NCI-H446 treated with DMSO at 0.1 percent for 48 hours (cell line): ENCODE measurements at regions not wholly inside any gene's neighbourhood (a gene's known extent, or its start where the extent isn't known, plus 50 kb on each side); places are given as distances from the start of the nearest gene placed in this dataset.
"Not testable (repeated sequence)": the region's sequence is repeated elsewhere in the genome, so short reads cannot be mapped to it uniquely, and the experiment has no call there.

ENCODE experiments used
- DNase-seq: peaks from one replicate; lab custom pipeline; 2025; lab: John Stamatoyannopoulos, UW

- not testable (repeated sequence) for DNase-seq
Measured at GRCh38 chr5:38678697-38679096, 122.3 kb upstream of the LIFR start.

- DNase-seq: no peak
Measured at GRCh38 chr5:38680094-38680825, 123.8 kb upstream of the LIFR start.

GRCh38 chr5:38681029-38681706 is 124.7 kb upstream of the LIFR start:
- DNase-seq: no peak

GRCh38 chr5:38681966-38682365 is 125.5 kb upstream of the LIFR start:
- DNase-seq: no peak

- DNase-seq: no peak
Measured at GRCh38 chr5:38686658-38687057, 130.2 kb upstream of the LIFR start.

GRCh38 chr5:38692346-38692745 is 135.9 kb upstream of the LIFR start:
- no peak for DNase-seq

DNA sequence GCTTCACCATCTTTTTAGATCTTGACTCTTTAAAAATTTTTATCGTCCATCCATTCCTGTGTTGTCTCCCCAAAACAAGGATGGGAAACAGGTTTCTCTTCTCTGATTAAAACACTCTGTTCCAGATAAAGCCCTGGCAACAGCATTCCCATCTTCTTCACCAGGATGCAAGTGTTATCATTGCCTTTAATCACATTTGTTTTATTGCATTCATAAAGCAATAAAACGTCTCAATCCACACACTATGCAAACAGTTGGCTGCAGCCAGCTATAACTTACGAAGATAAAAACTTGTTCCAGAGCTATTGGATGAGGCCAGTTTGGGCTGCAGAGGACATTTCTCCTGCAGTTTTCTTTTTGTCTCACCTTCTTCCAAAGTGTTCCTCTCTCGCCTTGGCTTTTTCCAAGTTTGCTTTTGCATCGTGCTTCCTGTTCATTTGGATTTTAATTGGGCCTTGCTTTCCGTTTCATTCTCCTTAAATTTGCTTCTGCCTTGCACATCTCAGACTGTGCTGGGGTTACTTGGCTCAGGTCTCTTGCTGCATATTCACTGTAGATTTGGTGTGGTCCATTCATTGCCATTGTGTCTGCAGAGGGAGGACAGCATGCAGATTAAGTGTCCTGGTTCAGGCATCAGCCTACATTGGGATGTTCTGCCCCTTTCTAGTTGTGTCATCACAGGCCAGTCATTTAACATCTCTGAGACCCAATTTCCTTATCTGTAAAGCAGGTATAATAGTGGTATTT is 136.5 kb upstream of the LIFR start:
- DNase-seq: no peak

- DNase-seq: no peak
Measured at GRCh38 chr5:38695021-38695958, 138.8 kb upstream of the LIFR start.

DNA sequence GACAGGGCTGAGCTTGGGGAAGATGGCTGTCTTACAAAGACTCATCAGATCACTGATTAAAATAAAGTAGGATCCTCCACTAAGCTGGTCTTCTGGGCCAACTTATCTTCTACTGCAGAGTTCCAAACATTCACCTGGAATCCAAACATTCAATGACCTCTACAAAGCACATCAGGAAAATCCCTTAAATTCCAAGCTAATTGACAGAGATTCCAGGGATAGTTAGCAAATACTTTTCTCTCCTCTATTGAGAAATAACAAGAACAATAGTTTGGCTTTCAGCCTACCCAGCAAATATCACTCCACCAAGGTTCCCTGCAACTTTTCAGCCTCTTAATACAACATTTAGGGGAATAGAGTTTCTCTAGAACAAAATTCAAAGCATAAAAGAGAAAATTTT is 140.6 kb upstream of the LIFR start:
- DNase-seq: no peak

- not testable (repeated sequence) for DNase-seq
Measured at GRCh38 chr5:38705529-38705928, 140.3 kb upstream of the OSMR start.

DNA sequence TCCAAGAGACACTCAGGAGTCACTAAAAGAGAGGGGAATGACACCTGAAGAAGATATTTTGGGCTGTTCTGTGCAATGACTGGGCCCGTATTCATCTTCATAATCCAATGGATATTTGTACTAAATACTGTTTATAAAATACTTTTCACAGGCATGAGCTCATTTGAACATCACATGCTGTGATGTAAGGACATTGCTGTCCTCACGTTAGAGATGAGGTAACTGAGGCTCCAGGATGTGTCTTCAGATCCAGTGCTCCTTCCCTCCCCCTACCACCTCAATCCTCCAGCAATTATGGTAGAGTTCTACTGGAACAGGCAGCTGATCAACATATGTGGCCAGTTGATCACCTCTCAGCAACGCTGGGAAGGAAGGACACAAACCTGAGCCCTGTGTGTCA is 139.4 kb upstream of the OSMR start:
- DNase-seq: no peak

DNA sequence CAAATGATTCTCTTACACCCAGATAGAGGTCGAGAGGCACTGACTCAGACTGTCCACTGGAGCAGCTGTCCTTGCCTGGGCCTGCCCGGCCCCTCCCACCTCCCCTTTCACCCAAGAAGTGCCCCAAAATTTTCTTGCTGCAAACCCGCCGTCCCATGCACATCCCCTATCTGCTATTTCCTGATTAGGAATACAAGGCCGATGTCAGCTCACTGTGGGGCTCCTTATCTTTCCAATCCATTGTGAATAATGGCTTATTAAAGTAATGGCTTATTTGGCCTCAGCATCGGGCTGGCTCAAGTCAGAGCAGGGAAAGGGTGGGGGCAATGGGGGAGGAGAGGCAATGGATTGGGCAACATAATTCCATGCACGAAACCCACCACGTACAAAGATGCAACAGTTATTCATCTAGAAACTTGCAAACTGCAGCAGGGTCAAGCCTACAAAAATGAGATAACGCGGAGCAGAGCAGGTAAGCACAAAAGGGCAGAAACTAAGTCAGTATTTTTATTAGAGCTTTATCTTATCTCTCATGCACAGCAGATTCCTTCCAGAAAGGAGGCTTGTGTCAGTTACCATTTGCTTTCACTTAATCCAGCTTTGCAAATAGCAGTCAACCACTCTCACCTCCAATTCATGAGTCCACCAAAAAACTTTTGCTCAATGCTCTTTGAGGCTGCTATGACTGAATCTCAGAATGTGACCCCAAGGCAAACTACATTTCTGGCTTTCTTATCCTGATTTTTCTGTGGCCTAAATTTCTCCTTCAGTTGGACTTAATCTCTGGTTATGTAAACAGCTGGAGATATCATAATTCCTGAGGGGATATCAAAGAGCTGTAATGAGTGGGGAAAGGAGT is 138.2 kb upstream of the OSMR start:
- DNase-seq: no peak

GRCh38 chr5:38709678-38710306 is 136.0 kb upstream of the OSMR start:
- DNase-seq: no peak

DNA sequence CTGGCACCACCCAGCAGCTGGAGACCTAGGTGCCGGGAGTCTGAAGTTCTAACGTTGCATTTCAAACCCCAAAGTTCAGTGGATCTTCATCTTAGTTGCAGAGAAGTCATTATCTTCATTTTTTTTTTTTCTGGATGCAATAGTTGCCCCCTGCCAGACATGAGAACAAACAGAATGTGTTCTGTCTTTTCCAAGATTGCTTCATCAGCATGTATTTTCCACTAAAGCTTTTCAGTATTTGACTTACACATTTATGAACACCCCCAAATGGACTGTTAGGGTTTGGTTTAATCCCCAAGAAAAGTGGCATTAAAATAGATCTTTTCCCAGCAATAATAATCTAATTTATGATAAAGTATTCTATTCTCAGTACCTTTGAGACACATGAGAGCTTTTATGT is 135.2 kb upstream of the OSMR start:
- DNase-seq: no peak

DNA sequence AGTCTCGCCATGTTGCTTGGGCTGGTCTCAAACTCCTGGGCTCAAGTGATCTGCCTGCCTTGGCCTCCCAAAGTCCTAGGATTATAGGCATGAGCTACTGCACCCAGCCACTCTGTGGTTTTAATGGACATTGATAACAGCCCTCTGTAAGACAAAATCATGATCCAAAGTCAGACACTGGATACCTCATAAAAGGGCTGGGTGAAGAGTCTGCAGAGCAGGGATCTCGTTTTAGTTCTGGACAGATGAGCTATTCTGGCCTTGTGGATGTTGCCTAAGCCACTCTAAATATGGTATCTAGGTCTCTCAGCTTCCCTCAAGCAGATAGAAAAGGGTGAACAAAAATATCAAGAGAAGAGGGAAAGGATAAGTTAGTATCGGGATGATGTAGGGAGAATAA is 133.4 kb upstream of the OSMR start:
- DNase-seq: no peak

- DNase-seq: no peak
Measured at GRCh38 chr5:38714240-38714639, 131.6 kb upstream of the OSMR start.

DNA sequence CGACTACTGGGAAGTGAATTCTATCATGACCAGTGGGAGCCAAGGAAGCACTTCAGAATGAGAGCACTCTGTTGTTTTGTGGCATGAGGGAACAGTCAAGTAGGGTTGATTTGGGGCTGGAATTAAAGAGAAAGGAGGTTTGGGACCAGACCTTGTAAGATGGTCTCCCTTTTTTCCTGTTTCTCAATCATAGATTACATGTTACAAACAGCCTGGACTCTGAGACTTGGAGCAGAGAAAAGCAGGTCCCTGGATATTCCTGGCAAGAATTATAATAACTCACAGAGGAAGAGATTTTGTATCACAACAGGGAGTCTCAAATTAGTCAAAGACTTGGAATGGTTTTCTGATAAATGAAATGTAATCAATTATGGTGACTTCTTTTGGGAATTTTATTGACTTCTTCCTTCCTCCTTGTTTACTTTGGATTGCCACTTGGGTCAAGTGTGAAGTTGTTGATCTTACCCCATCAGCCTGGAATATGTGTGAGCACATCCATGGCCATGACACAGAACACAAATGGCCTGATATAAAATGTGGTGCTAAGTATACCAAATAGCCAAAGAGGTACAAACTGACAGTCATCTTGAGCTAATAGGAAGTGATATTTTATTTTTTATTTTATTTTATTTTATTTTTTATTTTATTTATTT is 131.0 kb upstream of the OSMR start:
- no peak for DNase-seq

- no peak for DNase-seq
Measured at GRCh38 chr5:38715696-38716095, 130.1 kb upstream of the OSMR start.

DNA sequence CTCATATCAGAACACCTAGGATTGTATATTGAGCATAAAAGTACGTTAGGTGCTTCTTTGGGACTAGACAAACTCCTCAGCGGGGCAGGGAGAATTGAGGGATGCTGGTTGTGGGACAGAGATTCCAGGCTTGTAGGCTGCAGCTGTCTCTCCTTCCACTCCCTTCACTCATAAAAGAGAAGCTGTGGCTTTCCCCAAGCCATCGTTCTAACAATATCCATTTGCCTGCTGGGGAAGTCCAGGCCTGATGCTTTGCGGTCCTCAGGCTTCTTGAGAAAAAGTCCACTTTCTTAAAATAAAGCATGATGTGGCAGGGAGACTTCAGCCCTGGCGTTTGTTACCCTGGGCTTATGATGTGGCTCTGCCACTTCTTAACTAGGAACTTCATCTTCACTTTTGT is 129.3 kb upstream of the OSMR start:
- no peak for DNase-seq

- no peak for DNase-seq
Measured at GRCh38 chr5:38718771-38719391, 126.9 kb upstream of the OSMR start.
